Esophagus (tissue), 2 donors: ENCODE measurements at regions not wholly inside any gene's neighbourhood (a gene's known extent, or its start where the extent isn't known, plus 50 kb on each side); places are given as distances from the start of the nearest gene placed in this dataset.
"Not testable (repeated sequence)": the region's sequence is repeated elsewhere in the genome, so short reads cannot be mapped to it uniquely, and the experiment has no call there.

Experiments used
- H3K27ac ChIP-seq, 2 donors: one replicate each; pipeline ENCODE4 v1.5.1; 2013; ENCODE audit warnings: low read depth in 2 of 2, mild to moderate bottlenecking in 2 of 2, inconsistent platforms in 1 of 2, low read length in 1 of 2, moderate library complexity in 1 of 2
- H3K27me3 ChIP-seq, 2 donors: one replicate each; pipeline ENCODE4 v1.6.1; 2013; ENCODE audit warnings: low read length in 2 of 2, control low read depth in 1 of 2, mild to moderate bottlenecking in 1 of 2; ENCODE audit not compliant: insufficient read depth in 2 of 2, control insufficient read depth in 1 of 2
- H3K36me3 ChIP-seq, 2 donors: one replicate each; pipeline ENCODE4 v1.6.1; 2013; ENCODE audit warnings: low read length in 1 of 2; ENCODE audit not compliant: control insufficient read depth in 2 of 2, insufficient read depth in 2 of 2
- H3K4me1 ChIP-seq, 2 donors: one replicate each; pipeline ENCODE4 v1.6.1; 2013; ENCODE audit warnings: low read length in 1 of 2; ENCODE audit not compliant: control insufficient read depth in 2 of 2, insufficient read depth in 2 of 2
- H3K4me3 ChIP-seq, 2 donors: one replicate each; pipeline ENCODE4 v1.5.1; 2013; ENCODE audit warnings: low read length in 2 of 2, mild to moderate bottlenecking in 2 of 2, low read depth in 1 of 2, moderate library complexity in 1 of 2
- H3K9me3 ChIP-seq, 2 donors: one replicate each; pipeline ENCODE4 v1.6.1; 2013; ENCODE audit warnings: mild to moderate bottlenecking in 2 of 2, low read depth in 1 of 2, low read length in 1 of 2, moderate library complexity in 1 of 2; ENCODE audit not compliant: control insufficient read depth in 2 of 2, insufficient read depth in 1 of 2
- WGBS, 2 donors: extraction: QIAGEN DNeasy Blood & Tissue Kit; methylation state at CpG; one replicate each; pipeline ENCODE4 v1.1.7; 2013; 5-methylcytosine and 5-hydroxymethylcytosine counted together
- donor health status: healthy with polysubstance abuse.
- donor health status: Bipolar disorder and iron deficiency.

DNA sequence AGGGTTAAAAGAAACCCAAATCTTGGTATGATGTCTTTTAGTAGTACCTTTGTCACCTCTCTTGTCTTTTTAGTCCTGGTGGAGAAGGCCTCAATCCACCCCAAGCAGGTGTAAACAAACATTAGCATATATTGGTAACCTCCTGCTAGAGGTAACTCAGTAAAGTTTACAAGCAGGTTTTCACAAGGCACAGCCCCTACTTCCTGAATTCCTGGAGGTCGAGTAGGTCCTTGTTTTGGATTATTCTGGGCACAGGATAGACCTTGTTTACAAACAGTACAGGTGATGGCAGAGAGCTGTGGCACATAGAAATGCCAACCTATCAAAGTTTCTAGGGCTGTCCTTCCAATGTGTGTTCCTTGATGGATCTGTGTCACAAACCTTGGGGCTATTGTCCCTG, 99.1 kb downstream of the ALG10 start:
- H3K36me3 ChIP-seq: no peaks in the 10 kb centered on the region
- no peaks in the 10 kb centered on the region for H3K9me3 ChIP-seq
- H3K4me1 ChIP-seq: no peaks in the 10 kb centered on the region
- no peak overlapping the region for H3K4me3 ChIP-seq
- 8 to 33% methylated on average over 1 of the region's 1 CpG for WGBS, 2 donors
- no peak overlapping the region for H3K27ac ChIP-seq
- no peaks in the 10 kb centered on the region for H3K27me3 ChIP-seq

DNA sequence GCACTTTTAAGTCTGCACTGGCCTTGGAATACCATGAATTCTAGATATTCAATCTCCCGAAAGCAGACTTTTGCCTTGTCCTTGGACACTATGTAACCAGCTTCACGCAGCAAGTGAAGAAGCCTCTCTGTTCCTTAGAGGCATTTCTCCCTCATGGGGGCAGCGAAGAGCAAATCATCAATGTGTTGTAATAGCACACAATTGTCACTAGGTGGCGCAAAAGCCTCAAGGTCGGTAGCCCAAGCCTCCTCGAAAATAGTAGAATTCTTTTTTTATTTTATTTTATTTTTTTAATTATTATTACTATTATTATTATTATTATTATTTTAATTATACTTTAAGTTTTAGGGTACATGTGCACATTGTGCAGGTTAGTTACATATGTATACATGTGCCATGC, 100.8 kb downstream of the ALG10 start:
- not testable (repeated sequence) for H3K4me1 ChIP-seq, H3K27me3 ChIP-seq, H3K36me3 ChIP-seq, H3K9me3 ChIP-seq, H3K4me3 ChIP-seq, H3K27ac ChIP-seq
- 13 to 14% methylated on average over 6 of the region's 6 CpGs for WGBS, 2 donors

DNA sequence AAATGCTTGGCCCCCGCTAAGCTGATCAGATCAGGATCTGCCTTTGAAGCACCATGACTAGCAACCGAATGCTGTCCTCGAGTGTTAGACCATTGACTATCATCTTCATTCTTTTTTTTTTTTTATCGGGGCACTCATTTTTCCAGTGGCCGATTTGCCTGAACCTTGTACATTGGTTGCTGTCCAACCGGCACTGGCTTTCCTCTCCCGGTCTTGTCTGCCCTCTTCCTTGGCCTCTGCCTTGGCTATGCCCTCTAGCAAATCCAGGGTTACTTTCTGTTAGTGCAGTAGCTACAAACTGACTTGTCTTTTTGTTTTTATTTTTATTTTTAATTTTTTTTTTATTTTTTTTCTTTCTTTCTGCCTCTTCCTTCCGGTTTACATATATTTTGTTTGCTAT, 102.3 kb downstream of the ALG10 start:
- Histone ChIP-seq H3K4me1 (no peaks in the 10 kb centered on the region), H3K27me3 (peaks cover 0 to 2% of the 10 kb centered on the region in 2 donors), H3K36me3 (no peaks in the 10 kb centered on the region), H3K9me3 (no peaks in the 10 kb centered on the region), H3K27ac (no peak overlapping the region), H3K4me3 (no peak overlapping the region)
- 87 to 89% methylated on average over 8 of the region's 8 CpGs for WGBS, 2 donors

DNA sequence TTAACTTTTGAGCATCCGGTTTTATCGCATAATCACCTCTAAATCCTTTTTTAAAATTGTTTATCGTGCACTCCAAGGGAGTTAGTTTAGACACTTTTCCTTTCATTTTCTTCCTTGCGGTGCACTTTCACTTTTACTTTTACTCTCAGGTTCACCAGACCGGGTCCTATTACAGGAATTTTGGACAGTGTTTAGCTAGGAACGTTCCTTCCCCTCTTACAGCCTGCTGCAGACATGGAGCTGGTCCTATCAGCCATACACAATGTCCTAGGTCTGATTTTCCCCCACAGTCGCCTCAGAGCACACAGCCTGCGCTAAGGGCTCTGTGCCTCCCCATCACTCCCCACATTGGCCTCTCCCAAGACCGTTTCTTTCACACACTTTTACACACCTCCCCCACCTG, 103.9 kb downstream of the ALG10 start:
- Histone ChIP-seq H3K36me3 (no peaks in the 10 kb centered on the region), H3K27ac (no peak overlapping the region), H3K4me3 (no peak overlapping the region), H3K4me1 (no peaks in the 10 kb centered on the region), H3K27me3 (peaks cover 0 to 2% of the 10 kb centered on the region in 2 donors), H3K9me3 (no peaks in the 10 kb centered on the region)
- 65 to 66% methylated on average over 9 of the region's 9 CpGs for WGBS, 2 donors

DNA sequence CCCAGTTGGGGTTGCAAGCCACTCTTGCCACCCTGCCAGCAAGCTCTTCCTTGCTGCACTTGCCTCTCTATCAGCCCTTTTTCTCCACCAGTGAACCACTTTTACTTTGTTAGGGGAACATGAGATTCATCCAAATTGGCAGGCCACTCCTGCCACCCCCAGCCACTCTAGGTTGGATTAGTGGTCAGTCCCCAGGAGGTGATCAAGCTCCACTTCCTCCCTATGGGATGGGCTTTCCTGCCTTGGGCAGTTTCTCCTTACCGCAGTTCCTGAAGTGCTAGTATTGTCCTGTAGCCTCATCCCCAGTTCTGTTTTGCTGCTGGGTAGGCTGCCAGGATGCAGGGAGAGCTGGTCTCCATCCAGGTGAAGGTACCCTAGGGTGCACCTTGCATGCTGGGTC, 104.5 kb downstream of the ALG10 start:
- no peak overlapping the region for H3K4me3 ChIP-seq
- no peak overlapping the region for H3K27ac ChIP-seq
- no peaks in the 10 kb centered on the region for H3K4me1 ChIP-seq
- H3K36me3 ChIP-seq: no peaks in the 10 kb centered on the region
- H3K27me3 ChIP-seq: peaks cover 0 to 2% of the 10 kb centered on the region in 2 donors
- H3K9me3 ChIP-seq: no peaks in the 10 kb centered on the region
- 85 to 92% methylated on average over 1 of the region's 1 CpG for WGBS, 2 donors

DNA sequence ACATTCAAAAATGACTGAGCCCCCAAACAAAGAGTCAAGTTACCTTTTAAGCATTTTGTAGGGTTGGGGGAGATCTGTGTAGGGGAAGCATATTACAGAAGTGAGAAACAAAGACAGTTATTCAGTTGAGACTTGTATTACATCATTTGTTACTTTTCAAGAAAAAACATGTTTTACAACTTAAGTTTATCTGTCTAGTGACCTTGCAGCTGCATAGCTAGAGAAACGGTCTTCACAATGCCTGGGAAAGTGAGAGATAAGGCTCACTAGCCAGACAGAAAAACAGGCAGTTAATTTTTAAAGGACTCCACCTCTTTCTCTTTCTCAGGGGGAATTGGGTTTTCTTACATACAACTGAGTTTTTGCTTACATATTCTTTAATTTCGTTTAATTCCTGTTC, 105.1 kb downstream of the ALG10 start:
- not testable (repeated sequence) for H3K4me3 ChIP-seq, H3K27me3 ChIP-seq, H3K27ac ChIP-seq, H3K4me1 ChIP-seq, H3K36me3 ChIP-seq, H3K9me3 ChIP-seq
- 36 to 51% methylated on average over 2 of the region's 2 CpGs for WGBS, 2 donors

DNA sequence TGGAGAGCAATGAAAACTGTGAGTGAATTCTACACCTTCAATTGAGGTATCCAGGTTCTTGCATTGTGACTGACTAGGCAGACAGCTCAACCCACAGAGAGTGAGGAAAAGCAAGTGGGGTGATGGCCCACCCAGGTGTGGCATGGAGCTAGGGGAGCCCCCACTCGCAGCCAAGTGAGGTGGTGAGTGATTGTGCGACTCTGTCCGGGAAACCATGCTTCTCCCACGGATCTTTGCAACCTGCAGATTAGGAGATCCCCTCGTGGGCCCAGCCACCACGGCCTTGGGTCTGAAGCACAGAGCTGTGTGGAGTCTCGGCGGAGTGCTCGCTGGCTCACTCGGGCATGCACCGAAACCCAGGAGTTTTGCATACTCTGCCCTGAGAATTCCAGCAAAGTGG, 120.1 kb downstream of the ALG10 start:
- 76 to 82% methylated on average over 11 of the region's 11 CpGs for WGBS, 2 donors
- no peak overlapping the region for H3K27ac ChIP-seq
- no peaks in the 10 kb centered on the region for H3K36me3 ChIP-seq

DNA sequence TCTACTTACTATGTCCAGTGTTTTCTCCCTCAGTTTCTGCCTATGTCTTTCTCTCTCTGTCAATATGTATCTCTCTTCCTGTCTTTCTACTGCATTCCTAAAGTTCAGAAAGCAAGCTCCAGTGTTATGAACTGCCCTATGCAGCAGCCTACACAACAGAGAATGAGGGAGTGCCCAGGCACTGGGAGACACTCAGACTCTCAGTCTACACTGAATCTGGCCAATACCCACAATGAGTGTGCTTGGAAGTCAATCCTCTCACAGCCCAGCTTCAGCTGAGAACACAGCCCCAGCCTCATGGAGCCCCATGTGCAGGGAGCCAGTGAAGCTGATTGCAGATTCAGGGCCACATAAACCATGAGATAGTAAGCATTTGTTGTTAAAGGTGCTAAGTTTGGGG, 128.7 kb downstream of the ALG10 start:
- H3K4me1 ChIP-seq: no peaks in the 10 kb centered on the region
- no peaks in the 10 kb centered on the region for H3K9me3 ChIP-seq
- no peaks in the 10 kb centered on the region for H3K27me3 ChIP-seq
- no peak overlapping the region for H3K4me3 ChIP-seq
- no peaks in the 10 kb centered on the region for H3K36me3 ChIP-seq
- H3K27ac ChIP-seq: no peak overlapping the region

More for the DNA sequence above, 120.1 kb downstream of the ALG10 start:
- Histone ChIP-seq H3K4me1 (no peaks in the 10 kb centered on the region), H3K4me3 (no peak overlapping the region), H3K9me3 (peaks cover 0 to 7% of the 10 kb centered on the region in 2 donors), H3K27me3 (no peaks in the 10 kb centered on the region)

DNA sequence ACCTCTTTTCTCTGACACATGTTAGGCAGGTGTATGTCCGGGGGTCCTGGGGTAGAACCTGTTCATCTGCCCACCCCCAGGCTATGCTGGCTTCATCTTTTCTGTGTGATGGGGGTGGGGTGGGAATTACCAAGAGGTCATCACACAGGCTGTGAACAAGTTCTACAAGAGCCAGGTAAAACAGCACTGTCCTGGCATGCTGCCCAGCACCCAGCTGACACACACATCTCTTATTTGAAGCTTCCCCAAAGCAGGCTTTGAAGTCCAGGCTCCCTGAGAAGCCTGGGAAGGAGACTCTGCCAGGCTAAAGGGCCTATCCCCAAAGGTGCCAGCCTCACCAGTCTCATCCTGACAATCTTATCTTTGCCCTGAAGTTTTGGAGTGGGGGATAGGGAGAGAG, 141.1 kb downstream of the ALG10 start:
- WGBS, 2 donors: 53 to 54% methylated on average over 1 of the region's 1 CpG
- Histone ChIP-seq H3K4me1 (no peaks in the 10 kb centered on the region), H3K4me3 (no peak overlapping the region), H3K27me3 (no peaks in the 10 kb centered on the region), H3K27ac (no peak overlapping the region), H3K36me3 (no peaks in the 10 kb centered on the region), H3K9me3 (peaks cover 4 to 8% of the 10 kb centered on the region in 2 donors)

DNA sequence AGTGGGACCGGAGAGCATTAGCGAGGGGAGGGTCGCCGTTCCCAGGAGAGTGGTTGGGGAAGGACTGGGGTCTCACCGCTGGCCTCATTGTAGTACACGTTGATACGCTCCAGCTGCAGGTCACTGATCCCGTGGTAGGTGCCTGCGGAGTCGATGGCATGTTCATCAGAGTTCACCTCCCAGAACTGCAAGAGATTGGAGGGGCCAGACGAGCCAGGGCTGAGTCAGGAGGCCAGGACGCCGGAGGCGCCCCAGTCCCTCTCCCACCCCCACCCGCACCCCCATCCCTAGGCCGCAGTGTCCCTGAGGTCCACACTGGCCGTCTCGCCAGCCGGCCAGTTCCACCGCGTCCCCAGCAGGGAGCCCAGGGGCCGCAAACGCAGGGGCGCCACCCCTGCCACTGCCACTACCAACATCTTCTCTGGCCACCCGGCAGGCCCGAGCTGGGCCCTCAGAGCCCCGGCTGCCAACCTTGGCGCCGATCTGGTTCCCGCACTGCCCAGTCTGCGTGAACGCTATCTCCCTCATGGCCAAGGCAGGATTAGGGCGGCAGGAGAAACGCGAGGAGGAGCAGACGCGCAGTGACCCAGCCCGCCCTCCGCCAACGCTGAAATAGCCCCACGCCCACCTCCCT, 144.2 kb downstream of the ALG10 start:
- Histone ChIP-seq H3K4me3 (no peak overlapping the region), H3K9me3 (peaks cover 4 to 8% of the 10 kb centered on the region in 2 donors), H3K4me1 (no peaks in the 10 kb centered on the region), H3K27me3 (no peaks in the 10 kb centered on the region), H3K27ac (no peak overlapping the region), H3K36me3 (no peaks in the 10 kb centered on the region)
- 92% methylated on average over 34 to 41 of the region's 41 CpGs for WGBS, 2 donors
